HS-5 (cell line): ENCODE measurements at regions not wholly inside any gene's neighbourhood (a gene's known extent, or its start where the extent isn't known, plus 50 kb on each side); places are given as distances from the start of the nearest gene placed in this dataset.

Experiments used
- DNase-seq: peaks from one replicate; pipeline ENCODE4 v3.0.0-alpha.2; 2012; ENCODE audit warnings: low read depth

DNA sequence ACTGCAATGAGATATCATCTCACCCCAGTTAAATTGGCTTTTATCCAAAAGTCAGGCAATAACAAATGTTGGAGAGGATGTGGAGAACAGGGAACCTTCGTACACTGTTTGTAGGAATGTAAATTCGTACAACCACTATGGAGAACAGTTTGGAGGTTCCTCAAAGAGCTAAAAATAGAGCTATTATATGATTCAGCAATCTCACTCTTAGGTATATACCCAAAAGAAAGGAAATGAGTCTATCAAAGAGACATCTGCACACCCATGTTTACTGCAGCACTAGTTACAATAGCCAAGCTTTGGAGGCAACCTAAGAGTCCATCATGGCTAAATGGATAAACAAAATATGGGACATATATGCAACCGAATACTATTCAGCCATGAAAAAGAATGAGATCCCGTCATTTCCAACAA is 68.0 kb upstream of the HES1 start:
- no peak for DNase-seq

DNA sequence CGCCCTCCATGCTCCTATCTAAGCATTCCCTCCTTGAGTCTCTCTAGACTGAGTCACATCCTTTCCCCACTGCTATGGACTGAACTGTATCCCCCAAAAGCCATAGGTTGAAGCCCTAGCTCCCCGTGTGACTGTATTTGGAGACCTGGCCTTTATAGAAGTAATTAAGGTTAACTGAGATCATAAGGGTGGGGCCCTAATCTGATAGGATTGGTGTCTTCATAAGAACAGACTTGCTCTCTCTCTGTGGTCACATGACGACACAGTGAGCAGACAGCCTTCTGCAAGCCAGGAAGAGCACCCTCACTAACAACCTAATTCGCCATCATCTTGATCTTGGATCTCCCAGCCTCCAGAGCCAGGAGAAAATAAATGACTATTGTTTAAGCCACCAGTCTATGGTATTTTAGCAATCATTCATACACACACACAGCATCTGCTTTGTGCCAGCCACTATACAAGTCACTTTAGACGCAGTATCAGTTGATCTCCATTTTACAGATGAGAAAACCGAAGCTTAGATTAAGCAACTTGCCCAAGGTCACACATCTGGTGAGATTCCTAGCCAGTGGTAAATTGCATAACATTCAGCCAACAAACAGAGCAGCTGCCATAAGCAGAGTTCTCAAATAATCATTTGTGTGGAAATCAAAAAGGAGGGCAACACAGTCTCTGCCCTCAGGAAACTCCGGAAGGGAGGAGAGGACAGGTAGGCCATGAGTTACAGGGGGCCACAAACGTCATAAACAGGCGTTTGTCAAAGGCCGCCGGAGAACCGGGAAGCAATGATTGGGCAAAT is 66.3 kb upstream of the HES1 start:
- no peak for DNase-seq

DNA sequence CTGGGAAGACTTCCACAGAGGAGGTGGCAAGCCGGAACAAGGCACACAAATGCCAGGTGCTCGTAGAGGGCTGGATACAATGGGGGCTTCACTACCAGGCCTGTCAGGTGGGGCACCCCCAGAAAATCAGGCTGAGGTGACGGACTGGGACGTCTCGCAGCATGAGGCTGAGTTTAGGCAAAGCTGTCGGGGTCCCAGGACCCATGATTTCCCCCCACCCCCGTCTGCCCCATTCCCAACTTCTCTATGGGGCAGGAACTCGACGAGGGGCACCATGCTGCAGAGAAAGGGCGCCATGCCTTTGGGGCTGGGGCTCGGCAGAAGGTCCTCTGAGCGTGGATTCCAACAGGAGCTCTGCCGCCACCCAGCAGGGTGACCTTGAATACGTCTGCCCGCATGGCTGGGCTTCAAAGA is 65.7 kb upstream of the HES1 start:
- no peak for DNase-seq

DNA sequence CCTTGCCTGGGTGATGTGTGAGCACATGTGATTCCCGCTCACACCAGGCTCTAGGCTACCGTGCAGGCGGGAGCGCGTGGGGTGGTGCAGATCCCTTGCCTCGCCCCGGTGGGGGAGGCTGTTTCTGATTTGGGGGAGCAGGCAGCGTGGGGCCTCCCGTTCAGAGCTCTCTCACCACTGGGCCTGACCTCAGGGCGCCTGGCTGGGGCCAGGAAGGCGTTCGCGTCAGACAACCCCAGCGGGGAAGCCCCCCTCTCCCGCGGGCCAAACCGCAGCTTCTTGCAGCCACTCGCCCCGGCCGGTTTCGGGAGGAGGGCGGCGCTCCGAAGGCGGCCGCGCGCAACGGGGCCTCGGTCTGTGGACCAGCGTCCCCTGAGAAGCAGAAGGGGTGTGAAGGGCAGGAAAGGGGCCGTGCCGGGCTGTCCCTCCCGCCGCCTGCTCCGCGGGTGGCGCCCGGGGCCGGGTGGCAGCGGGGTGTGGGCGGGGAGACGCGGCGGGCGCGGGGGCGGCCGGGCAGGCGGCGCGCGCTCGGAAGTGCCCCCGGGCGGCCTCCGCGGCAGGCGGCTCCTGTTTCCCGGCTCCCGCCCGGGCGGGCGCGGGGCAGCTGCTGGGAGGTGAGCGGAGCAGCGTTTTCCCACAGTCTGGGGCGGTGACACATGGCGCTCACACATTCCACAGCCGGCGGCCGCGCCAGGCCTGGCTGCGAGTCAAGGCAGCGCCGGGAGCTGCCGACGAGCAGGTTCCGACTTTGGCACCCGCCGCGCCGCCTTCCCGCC is 65.1 kb upstream of the HES1 start:
- peak; percentile 46 for DNase-seq

DNA sequence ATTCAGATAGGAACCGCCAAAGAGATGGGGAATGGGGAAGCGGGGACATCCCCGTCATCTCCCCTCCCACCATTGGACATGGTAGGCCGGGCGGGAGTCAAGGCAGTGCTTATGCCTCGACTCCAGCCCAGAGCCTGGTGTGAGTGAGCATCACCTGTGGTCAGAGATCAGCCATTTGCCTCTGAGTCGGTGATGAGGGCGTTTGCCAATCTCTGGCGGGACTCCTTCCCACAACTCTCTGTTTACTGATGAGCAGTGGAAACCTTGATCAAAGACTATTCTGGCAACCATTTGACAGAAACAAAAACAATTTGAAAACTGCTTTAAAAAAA is 63.9 kb upstream of the HES1 start:
- DNase-seq: no peak

DNA sequence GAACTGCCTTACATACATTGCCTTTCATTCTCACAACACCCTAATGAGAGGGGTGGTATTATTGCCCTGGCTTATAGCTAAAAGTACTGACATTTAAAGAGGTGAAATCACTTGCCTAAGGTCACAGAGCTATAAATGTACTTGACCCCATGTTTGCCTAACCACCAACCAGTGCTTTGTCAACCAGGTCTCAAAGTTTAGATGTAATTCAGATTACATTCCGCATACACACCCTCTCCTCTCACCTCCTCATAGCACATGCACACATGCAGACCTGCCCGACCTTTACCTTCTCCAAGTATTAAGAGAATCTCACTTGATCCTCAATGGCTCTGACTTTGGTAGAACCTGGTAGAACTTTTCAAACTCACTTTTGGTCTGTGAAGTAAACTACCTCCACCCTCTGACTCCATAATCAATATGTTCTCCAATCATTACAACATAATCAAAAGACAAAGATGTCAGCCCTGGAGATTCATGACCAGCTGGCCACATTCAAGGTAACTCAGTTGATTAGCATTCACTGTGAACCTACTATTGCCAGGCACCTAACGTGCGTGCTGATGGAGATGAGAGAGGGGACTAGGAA is 63.2 kb upstream of the HES1 start:
- no peak for DNase-seq

DNA sequence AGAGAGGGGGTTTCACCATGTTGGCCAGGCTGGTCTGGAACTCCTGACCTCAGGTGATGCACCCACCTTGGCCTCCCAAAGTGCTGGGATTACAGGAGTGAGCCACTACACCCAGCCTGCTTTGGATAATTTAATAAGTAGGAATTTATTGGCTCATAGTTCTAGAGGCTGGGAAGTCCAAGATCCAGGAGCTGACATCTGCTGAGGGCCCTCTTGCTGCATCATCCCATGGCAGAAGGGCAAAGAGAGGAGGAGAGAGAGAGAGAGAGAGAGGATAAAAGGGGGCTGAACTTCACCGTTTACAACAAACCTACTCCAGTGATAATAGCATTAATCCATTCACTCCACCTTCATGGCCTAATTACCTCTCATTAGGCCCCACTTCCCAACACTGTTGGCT is 62.0 kb upstream of the HES1 start:
- no peak for DNase-seq

DNA sequence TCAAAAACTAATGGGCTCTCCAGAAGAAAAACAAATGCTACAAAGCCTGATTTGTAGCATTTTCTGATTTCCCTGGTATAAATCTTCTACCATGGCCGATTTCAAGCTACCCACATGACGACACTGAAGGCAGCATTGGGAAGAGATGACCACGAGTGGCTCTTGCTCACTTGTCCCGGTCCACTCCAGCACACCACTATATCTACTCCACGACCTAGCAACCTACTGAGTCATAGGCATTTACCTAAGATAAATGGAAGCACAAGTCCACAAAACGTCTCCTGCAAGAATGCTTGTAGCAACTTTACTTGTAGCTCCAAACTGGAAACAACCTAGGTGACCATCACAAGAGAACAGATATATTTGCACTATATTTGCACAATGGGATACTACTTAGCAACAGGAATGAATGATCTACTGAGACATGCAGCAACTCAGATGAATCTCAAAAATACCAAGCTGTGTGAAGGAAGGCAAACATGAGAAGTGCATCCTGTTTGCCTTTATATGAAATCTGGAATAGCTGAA is 60.8 kb upstream of the HES1 start:
- DNase-seq: no peak

DNA sequence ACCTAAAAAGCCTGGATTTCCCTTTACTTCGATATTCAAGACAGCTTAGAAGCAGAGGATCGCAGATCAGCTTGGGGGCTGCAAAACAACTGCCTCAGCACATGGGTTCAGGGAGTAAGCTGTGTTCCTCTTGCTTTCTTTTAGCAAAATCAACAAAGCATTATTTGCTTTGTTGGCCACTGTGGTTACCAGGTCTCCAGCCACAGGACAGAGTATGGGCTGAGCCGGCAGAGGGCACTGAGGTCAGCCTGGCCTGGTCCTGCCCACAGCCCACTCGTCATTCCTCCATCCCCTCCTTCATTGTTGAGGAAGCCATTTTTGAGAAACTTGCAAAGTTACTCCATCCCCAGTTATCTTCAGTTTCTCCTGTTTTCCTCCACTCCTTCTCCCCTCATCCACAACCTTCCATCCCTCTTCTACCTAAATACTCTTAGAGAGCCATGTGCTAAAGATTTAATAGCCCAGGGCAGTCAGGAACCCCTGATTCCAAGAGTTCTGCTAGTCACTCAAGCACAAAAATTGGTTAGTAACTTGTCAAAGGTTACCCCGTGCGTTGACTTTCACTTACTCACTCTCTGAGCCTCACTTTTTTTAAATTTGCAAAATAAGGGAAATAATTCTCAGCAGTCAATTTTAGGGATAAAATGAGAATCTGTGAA is 60.0 kb upstream of the HES1 start:
- DNase-seq: no peak

DNA sequence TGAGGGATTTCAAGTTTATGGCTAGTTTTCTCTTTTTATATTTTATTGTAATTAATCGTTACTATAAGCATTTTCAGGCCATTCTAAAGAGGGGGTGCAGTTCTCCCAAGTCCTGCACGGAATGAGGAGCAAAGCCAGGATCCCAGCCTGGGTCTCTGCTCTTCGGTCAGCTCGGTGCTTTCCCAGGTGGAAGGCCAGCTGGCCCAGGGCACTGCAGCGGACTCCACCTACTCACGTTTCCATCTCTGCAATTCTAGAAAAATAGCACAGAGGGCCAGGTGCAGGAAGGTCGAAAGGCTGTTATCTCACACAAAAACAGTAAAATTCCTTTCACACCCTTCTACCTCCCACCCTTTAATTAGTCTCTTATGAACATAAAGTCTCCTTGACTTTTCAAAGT is 59.5 kb upstream of the HES1 start:
- no peak for DNase-seq

DNA sequence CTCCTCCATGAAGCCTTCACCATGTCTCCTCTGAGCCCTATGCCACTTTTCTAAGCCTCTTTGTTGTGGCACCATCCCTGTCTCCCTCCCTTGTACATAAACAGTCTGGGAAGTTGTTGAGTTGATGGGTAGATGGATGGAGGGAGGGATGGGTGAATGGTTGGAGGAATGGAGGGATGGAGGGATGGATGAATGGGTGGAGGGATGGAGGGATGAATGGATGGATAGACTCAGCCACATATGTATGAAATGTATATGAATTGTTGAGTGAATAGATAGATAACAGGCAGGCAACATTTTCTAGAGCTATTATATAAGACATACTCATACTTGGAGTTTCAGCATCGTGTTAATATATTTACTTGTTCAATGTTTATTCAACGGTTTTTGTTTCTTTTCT is 58.3 kb upstream of the HES1 start:
- no peak for DNase-seq

DNA sequence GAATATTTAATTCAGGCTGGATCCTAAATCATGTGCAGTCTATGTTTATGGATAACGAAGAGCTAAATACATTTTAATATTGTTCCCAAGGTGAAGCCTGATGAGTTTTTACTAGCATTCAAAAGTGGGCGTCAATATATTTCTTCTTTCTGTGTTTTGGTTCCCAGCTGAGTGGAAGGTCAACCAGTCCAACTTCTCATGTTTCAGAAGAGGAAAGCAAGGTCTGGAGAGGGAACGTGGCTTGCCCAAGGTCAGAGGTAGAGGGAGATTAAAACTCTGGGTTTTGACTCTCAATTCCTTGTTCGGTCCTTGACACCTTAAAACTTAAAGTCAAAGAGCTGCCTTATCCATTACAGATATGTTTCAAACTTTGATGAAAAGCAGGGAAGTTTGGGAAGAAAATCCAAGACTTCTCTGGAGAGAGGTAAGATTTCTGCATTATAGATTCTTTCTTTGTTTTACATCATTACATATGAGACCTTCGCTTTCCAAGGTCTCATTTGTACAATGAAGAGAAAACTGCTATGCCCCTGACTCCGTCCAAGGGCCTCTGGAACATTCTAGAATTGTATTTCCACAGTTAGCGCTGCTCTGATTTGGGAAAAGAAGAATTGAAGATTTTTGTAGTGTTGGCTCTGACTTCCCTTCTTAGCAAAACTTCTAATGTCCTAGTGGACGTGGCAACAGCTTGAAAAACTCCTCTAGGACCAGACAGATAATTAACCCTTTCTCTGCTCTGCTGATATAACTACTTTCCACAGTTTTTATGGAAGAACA is 57.7 kb upstream of the HES1 start:
- no peak for DNase-seq

DNA sequence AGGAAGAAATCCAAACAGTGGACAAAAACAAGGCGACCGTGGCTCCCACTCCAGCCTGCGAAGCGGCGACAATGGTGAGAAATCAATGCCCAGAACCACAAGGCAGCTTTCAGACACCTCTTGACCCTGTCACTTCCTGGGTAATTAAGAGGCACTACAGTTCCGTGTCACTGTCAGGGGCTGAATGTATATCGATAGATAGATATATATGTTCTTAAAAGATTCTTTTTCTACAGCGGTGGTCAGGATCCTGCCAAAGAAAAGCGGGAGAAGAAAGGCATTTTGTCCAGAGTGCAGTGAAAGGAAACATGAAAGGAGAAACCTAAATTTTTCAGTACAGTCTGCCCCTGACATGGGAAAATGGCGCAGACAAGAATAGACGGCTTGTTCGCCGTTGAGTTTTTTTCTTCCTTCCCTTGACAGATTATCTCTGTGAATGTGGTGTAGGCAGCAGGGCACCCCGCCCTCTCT is 56.2 kb upstream of the HES1 start:
- DNase-seq: no peak

DNA sequence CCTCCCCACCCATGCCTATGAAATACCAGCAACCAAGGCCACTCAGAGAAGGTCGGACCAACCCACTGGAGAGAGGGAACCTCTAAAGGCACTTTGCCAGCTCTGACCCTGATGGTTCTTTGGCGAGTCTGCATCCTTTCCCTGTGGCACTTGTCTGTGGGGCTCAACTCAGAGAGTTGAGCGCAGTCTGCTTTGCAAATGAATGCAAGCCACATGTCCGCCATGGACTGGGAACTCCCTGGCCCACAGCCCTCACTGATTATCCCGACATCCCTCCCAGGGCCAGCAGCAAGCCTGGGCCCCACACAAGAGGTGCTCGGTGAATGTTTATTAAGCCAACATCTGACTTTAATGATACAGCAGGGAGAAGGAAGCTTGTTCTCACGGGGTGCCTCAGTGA is 55.5 kb upstream of the HES1 start:
- DNase-seq: no peak

DNA sequence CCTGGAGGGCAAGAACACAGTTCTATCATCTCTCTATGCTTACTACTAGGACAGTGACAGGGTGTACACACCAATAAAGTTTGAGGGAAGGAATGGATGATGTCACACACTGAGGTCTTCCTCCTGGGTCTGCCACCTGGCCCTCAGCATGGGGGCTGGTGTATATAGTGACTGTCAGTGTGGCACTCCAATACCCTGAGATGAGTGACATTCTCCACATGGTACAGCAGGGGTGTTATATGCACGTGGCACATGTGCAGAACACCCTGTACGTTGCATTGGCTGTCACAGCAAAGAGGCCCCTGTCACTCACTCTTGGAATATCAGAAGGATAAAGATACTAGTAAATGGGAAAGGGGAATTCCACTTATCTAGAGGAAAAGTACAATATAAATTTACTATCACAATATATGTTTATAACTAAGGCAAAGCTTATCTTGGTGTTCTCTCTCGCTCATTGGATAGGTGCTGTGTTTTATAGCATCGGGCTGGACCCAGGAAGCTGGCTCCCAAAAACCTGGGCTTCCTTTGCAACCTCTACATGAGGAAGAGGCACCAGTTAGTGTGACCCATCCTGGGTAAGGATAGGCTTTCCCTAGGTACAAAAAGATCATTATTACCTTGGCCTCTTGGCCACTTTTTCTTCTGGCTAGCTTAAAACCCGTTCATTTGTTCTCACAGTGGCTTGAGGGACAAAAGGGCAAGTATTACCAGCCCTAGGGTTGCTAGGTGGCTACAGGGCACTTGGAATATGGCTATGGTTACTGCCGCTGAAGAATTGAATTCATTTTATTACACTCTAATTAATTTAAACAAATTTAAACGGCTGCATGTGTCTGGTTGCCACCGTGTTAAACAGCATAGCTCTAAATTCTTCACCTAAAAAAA is 54.8 kb upstream of the HES1 start:
- no peak for DNase-seq

DNA sequence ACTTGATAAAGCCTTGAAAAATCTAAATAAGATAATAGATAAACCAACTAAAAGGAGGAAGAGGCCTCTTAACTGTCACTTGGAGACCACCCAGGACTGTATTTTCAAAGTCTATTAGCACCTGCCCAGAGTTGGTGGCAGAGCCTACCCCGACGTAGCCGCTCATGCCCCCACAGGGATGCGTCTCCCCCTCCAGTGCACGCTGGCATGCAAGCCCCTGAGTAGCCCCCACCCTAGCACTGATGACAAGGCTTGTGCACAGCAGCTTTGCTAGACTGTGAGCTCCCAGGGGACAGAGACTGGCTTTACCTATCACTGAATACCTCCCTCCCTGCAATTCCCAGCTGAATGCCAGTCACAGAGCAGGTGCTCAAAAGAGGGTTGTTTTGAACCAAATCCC is 54.1 kb upstream of the HES1 start:
- no peak for DNase-seq

DNA sequence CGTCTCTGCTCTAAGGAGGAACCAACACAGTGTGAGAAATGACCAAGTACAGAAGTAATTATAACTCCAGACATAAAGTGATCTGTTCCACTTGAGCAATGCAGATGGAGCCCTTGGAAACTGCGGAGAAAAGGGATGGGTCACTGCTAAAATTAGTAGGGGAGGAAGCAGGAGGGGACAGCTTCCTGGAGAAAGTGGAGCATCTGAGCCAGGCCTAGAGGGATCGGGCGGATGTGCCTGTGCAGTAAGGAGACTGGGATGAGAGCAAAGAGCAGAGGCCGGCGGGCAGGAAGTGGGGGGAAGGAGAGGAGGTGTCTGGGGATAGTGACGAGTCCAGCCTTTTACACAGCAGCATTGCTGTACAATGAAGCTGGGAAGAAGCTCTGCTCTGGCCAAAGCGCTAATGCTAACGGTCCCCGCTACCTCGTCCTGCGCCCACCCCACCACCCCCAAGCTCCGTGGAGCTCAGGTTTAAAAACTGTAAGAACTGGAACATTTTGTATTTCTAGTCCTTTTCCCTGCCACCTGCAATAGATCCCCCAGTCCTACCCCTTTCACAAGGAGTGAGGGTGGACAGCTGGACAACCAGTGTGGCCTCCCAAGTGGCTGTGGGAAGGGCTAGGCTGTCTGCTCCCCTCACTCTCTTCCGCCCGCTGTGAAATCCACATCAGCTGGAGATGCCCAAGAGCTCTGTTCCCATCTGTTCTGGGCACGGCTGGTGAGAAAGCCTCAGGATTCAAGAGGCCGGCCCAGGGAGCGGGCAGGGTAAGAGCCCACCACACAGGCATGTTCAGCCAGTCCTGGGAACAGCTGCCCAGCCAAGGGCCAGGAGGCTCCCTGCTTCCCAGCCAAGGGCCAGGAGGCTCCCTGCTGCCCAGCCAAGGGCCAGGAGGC is 53.0 kb upstream of the HES1 start:
- DNase-seq: no peak

DNA sequence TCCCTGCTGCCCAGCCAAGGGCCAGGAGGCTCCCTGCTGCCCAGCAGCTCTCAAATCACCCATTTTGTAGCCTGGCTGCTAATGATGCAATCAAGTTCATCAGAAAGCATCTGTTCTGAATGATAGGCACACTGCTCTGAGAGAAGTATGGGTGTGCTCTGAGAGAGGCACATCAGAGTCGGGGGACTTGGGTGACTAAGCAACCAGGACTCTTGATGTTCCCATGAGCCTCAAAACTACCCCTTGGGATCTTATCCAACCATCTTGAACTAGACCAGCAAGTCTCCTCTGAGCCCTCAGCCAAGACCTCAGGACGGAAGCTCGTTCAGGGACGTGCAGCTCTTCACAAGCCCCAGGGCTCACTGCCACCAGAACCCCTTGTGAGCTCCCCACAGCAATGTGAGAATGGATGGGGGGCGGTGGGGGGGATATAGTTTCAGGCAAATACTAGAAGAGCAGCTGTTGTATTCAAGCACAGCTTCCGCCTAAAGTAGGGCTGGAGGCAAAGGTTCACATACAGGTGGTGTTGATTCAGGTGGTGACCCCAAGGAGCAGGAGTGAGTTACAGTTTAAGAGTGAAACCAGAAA is 52.2 kb upstream of the HES1 start:
- no peak for DNase-seq

DNA sequence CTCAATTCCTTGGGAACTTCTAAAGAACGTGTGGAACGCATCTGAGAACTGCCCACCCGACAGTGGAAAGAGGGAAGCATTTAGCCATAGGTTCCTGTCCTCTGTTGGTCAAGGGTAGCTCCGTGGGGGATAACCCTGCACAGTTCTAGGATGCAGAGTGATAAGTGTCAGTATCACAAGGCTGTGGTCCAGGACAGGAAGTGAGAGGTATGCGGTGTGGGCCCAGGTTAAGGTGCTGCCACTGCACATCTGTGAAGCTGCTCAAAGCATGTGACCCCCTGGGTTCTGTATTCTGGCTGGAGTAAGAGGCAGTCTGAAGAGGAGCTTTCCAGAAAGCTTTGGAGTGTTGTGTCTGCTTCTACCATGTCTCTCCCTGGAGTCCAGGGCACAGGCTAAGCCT is 51.7 kb upstream of the HES1 start:
- no peak for DNase-seq
